ENCODE measurements at regions not wholly inside any gene's neighbourhood (a gene's known extent, or its start where the extent isn't known, plus 50 kb on each side); places are given as distances from the start of the nearest gene placed in this dataset.
"Not testable (repeated sequence)": the region's sequence is repeated elsewhere in the genome, so short reads cannot be mapped to it uniquely, and the experiment has no call there.

GRCh38 chr4:28772066-28772465 is 1911.4 kb downstream of the STIM2 start:
- DNase-seq: no peak

DNA sequence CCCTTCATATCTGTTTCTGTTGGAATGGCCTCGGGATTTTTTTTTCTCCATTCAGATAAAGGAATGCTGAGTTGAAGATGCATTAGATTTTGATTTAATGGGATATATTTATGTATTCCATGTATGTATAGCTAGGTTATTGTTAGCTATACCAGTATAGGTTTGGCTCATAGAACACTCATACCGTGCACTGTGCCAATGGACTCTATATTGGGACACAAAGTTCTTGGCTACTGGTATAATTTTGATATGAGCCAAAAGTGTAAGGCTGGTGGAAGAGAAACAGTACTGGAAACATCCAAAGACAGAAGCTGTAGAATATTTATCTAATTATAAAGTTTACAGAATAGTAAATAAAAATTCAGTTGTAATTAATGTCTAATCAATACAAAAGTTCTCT is 1912.1 kb downstream of the STIM2 start:
- no peak for DNase-seq

DNA sequence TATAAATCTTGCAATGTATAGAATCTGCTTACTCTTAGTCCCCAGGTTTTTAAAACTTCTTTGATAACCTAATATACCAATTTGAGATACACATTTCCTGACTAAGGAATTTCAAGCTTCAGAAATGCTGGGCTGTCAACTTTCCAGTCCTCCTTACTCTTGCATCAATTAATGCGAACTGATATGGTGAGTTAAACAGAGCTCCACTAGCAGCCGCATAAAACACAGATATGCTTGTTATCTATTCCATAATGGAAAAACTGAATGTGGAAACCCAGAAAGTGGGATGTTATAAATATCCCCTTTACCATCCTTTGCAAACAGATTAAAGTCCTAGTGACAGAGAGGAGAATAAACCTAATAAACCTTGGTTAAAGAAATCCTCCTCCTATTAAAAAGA is 1913.7 kb downstream of the STIM2 start:
- DNase-seq: no peak

GRCh38 chr4:28776004-28776403 is 1915.4 kb downstream of the STIM2 start:
- DNase-seq: no peak

GRCh38 chr4:28784188-28784587 is 1923.5 kb downstream of the STIM2 start:
- no peak for DNase-seq

DNA sequence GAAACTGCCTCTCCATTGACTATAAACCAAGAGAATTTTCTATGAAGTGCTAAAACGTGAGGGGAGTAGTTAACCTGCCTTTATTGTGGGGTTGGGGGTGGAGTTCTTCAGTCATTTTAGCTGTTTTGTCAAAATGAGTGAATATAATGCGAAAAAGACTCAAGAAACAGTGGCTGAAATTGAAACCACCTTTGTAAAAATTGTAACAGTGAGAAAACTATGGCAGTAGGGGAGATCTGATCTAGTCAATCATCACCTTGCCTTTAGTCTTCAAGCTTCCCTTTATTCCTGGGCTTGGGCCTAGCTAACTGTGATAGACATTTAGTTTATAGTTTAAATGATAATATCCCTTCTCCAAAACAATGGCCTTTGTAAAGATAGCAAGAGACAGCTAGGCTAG is 1927.3 kb downstream of the STIM2 start:
- DNase-seq: no peak

DNA sequence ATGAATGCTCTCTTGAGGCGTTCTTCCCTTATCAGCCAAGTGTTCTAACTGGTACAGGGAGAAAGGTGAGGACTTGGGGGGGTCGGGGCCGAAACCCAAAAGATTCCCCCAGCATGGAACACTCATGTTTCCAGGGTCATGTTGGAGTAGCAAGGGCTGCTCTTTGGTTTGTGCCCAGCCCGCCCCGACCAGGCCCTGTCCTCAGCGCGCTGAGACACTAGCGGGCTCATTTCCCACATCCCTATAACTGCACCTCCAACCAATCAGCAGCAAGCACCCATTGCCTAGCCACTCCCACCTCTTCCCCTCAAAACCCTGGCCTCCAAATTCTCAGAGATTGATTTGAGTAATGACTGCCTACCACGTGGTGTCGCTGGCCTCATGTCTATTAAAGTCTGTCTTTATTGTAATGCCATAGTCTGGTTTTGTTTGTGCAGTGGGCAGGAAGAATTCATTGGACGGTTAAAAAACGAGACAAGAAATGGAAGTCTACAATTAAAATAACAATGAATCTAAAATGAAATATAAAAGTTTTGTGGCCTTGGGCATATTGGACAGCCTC is 1928.4 kb downstream of the STIM2 start:
- DNase-seq: no peak

GRCh38 chr4:28792917-28793597 is 1927.1 kb upstream of the PCDH7 start:
- DNase-seq: no peak

GRCh38 chr4:28799696-28800095 is 1920.5 kb upstream of the PCDH7 start:
- no peak for DNase-seq

DNA sequence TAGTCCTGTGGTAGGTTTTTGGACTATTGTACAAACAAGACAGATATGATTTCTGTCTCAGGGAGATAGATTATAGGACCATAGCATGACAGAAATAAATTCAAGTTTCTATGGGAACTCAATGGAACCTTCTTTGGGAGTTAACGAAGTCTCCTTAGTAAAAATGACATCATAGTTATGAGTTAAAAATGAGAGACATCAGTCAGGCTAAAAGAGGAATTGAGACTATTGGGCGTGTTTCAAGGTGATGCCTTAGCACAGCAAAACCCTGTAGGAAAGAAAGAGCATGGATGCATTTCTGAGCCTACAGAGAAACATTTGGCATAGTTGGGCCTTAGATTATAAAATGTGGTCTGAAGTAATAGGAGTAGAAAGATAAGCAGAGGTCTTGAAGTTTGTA is 1909.1 kb upstream of the PCDH7 start:
- DNase-seq: no peak

DNA sequence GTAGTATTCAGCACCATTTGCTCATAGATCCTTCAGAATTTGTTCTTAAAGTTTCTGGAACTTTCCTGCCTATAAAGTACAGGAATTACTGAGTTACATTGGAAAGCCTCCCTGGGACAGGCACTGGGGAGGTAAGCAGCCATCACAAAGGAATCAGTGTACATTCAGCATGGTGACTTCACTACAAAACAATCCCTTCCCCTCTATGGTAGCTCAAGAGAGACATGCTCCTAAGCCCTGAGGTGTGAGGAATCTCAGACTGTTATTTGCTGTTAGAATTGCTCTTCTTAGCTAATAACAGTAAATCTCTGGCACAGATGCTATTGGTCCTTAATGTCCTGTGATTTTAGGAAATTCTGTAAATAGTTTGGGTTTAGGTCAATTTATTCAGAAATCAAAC is 1898.0 kb upstream of the PCDH7 start:
- no peak for DNase-seq

DNA sequence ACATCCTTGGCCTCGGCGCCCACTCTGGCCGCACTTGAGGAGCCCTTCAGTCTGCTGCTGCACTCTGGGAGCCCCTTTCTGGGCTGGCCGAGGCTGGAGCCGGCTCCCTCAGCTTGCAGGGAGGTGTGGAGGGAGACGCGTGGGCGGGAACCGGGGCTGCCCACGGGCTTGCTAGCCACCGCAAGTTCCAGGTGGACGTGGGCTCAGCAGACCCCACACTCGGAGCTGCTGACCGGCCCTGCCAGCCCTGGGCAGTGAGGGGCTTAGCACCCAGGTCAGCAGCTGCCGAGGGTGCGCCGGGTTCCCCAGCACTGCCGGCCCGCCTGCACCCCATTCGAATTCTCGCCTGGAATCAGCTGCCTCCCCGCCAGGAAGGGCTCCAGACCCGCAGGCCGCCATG is 1892.3 kb upstream of the PCDH7 start:
- DNase-seq: no peak

DNA sequence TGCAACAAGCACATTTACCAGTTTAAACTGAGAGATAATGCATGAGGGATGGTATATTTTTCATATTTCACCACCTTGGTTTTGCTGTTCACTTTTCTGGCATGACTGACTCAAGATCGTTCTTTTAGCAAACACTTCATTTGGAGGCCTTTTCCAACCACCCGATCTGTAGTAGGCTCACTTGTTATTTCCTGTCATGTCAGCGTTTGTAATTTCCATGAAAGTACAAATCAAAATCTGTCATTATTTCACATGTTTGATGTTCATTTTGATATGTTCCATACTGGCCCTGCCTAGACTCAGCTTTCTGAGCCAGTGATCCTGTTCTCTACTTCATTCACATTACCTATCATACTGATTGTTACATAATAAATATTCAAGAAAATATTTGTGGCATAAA is 1888.3 kb upstream of the PCDH7 start:
- DNase-seq: no peak

GRCh38 chr4:28832444-28832843 is 1887.7 kb upstream of the PCDH7 start:
- DNase-seq: no peak

- DNase-seq: no peak
Observed at GRCh38 chr4:28834120-28834519, 1886.0 kb upstream of the PCDH7 start.

- no peak for DNase-seq
Observed at GRCh38 chr4:28835501-28835900, 1884.7 kb upstream of the PCDH7 start.

- DNase-seq: no peak
Observed at GRCh38 chr4:28842271-28842670, 1877.9 kb upstream of the PCDH7 start.

- DNase-seq: no peak
Observed at GRCh38 chr4:28845158-28845557, 1875.0 kb upstream of the PCDH7 start.

DNA sequence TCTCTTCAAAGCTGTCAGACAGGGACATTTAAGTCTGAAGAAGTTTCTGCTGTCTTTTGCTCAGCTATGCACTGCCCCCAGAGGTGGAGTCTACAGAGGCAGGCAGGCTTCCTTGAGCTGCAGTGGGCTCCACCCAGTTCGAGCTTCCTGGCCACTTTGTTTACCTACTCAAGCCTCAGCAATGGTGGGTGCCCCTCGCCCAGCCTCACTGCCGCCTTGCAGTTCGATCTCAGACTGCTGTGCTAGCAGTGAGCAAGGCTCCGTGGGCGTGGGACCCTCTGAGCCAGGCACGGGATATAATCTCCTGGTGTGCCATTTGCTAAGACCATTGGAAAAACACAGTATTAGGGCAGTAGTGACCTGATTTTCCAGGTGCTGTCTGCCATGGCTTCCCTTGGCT is 1863.1 kb upstream of the PCDH7 start:
- not testable (repeated sequence) for DNase-seq

- DNase-seq: no peak
Observed at GRCh38 chr4:28868841-28869240, 1851.3 kb upstream of the PCDH7 start.

GRCh38 chr4:28879178-28879577 is 1841.0 kb upstream of the PCDH7 start:
- no peak for DNase-seq

GRCh38 chr4:28879900-28880299 is 1840.3 kb upstream of the PCDH7 start:
- no peak for DNase-seq

- no peak for DNase-seq
Observed at GRCh38 chr4:28883211-28883610, 1837.0 kb upstream of the PCDH7 start.

- no peak for DNase-seq
Observed at GRCh38 chr4:28886934-28887333, 1833.2 kb upstream of the PCDH7 start.
